ENCODE measurements at regions not wholly inside any gene's neighbourhood (a gene's known extent, or its start where the extent isn't known, plus 50 kb on each side); places are given as distances from the start of the nearest gene placed in this dataset.

DNA sequence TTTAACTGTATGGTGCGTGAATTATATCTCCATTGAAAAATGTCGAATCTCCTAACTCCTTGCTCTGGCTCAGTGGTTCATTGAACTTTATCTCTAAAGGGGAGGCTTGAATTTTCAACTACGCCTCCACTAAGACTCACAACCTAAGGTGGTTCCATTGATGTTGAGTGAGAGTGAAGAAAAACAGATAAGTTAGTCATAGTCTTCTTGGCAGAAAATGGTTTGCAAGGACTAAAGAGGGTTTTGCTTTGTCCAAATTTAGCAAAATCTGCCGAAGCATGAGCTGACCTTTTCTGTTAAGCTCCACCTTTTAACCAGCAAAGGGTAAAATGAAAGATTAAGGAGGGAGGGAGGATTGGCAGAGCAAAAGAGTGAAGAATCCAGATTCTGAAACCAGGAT, 290.2 kb upstream of the SPTLC3 start:
- Histone ChIP-seq H3K79me2 (ENCODE audit: control insufficient read depth, insufficient read depth, low read length) (no peaks in the 10 kb centered on the region), H3K4me1 (ENCODE audit: control insufficient read depth, extremely low read depth, insufficient read depth, low read length) (no peaks in the 10 kb centered on the region), H3K4me3 (replicated peaks in 1 of 3; ENCODE audit: insufficient read depth in 1 of 3, low read depth in 1 of 3, low read length in 3 of 3) (no peak overlapping the region), H3K27ac (ENCODE audit: insufficient read depth, low read depth, low read length) (no peak overlapping the region), H2AFZ (ENCODE audit: low read depth, low read length) (no peak overlapping the region), H3K9me1 (replicated peaks; ENCODE audit: control insufficient read depth, extremely low read depth, insufficient read depth, low read length) (no peaks in the 10 kb centered on the region), H4K20me1 (replicated peaks; ENCODE audit: control insufficient read depth, extremely low read depth, insufficient read depth, low read length) (no peaks in the 10 kb centered on the region), H3K9me3 (replicated peaks; ENCODE audit: control insufficient read depth, insufficient read depth, low read length) (peaks cover 9% of the 10 kb centered on the region), H3K9ac (replicated peaks; ENCODE audit: extremely low read depth, insufficient read depth, low read length) (no peak overlapping the region), H3K36me3 (ENCODE audit: control insufficient read depth in 2 of 2, extremely low read depth in 1 of 2, insufficient read depth in 2 of 2, low read length in 2 of 2) (no peaks in the 10 kb centered on the region), H3K27me3 (ENCODE audit: control insufficient read depth in 2 of 2, insufficient read depth in 2 of 2, low read length in 2 of 2) (no peaks in the 10 kb centered on the region), H3K4me2 (ENCODE audit: insufficient read depth, low read length) (no peak overlapping the region)
- DNase-seq (ENCODE audit: low read depth, low spot score) (no peak), FAIRE-seq (no peak)
- TF ChIP-seq, protein P1, sequence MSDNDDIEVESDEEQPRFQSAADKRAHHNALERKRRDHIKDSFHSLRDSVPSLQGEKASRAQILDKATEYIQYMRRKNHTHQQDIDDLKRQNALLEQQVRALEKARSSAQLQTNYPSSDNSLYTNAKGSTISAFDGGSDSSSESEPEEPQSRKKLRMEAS (IDR thresholded peaks at IDR 0.05; ENCODE audit: insufficient read depth, insufficient read length), result no peak
- ChIA-PET POLR2A (no interaction called here), CTCF (no interaction called here)
- BruUV-seq (replicated peaks), result no TSS peak
- dilution Hi-C loops (cut with MboI; ENCODE audit: extremely low pct_ligation_motif_present, low sequenced_read_pairs), result no loop called here
- intact Hi-C loops (cut with micrococcal nuclease), result no loop called here

DNA sequence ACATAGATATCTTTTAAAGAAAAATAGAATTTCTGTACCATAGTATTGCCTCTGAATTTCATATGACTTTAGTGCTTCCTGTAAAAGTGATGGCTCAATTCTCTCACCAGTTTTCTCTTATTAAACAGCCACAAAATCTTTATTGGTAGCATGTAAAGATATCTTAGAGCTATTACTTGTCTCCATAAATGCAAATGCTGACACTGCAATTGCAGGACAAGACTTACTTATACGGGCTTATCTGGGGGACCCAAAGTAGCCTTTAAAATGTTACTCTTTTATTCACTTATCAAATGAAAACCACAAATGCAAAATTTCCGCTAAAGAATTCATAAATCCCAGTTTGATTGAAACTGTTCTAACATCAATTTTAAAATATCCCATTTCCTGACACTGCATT, 287.1 kb upstream of the SPTLC3 start:
- peaks cover 9% of the 10 kb centered on the region for H3K9me3 ChIP-seq (replicated peaks; ENCODE audit: control insufficient read depth, insufficient read depth, low read length)
- no peaks in the 10 kb centered on the region for H3K27me3 ChIP-seq (ENCODE audit: control insufficient read depth in 2 of 2, insufficient read depth in 2 of 2, low read length in 2 of 2)
- no TSS peak for BruUV-seq (replicated peaks)
- intact Hi-C loops (cut with micrococcal nuclease) (no loop called here), dilution Hi-C loops (cut with MboI; ENCODE audit: extremely low pct_ligation_motif_present, low sequenced_read_pairs) (no loop called here)
- FAIRE-seq (no peak), DNase-seq (ENCODE audit: low read depth, low spot score) (no peak)
- no peak overlapping the region for H3K9ac ChIP-seq (replicated peaks; ENCODE audit: extremely low read depth, insufficient read depth, low read length)
- TF ChIP-seq FOS (IDR thresholded peaks at IDR 0.05; ENCODE audit: borderline replicate concordance, insufficient read depth, low read length) (no peak), POLR2A (IDR thresholded peaks at IDR 0.05; ENCODE audit: low read depth, low read length) (no peak), POLR2AphosphoS5 (IDR thresholded peaks at IDR 0.05; ENCODE audit: insufficient read depth, low read depth, low read length) (no peak)
- TF ChIP-seq, protein P1 (IDR thresholded peaks at IDR 0.05; ENCODE audit: insufficient read depth, insufficient read length), result no peak
- no peaks in the 10 kb centered on the region for H3K4me1 ChIP-seq (ENCODE audit: control insufficient read depth, extremely low read depth, insufficient read depth, low read length)
- no peaks in the 10 kb centered on the region for H4K20me1 ChIP-seq (replicated peaks; ENCODE audit: control insufficient read depth, extremely low read depth, insufficient read depth, low read length)
- ChIA-PET POLR2A (no interaction called here), CTCF (no interaction called here)
- no peak overlapping the region for H3K4me2 ChIP-seq (ENCODE audit: insufficient read depth, low read length)
- H3K4me3 ChIP-seq (replicated peaks in 1 of 3; ENCODE audit: insufficient read depth in 1 of 3, low read depth in 1 of 3, low read length in 3 of 3), result no peak overlapping the region
- no peak overlapping the region for H2AFZ ChIP-seq (ENCODE audit: low read depth, low read length)
- H3K9me1 ChIP-seq (replicated peaks; ENCODE audit: control insufficient read depth, extremely low read depth, insufficient read depth, low read length), result no peaks in the 10 kb centered on the region
- no peaks in the 10 kb centered on the region for H3K36me3 ChIP-seq (ENCODE audit: control insufficient read depth in 2 of 2, extremely low read depth in 1 of 2, insufficient read depth in 2 of 2, low read length in 2 of 2)
- H3K79me2 ChIP-seq (ENCODE audit: control insufficient read depth, insufficient read depth, low read length), result no peaks in the 10 kb centered on the region
- no peak overlapping the region for H3K27ac ChIP-seq (ENCODE audit: insufficient read depth, low read depth, low read length)
